Central memory CD4-positive, alpha-beta T cell (primary cell): ENCODE measurements at regions not wholly inside any gene's neighbourhood (a gene's known extent, or its start where the extent isn't known, plus 50 kb on each side); places are given as distances from the start of the nearest gene placed in this dataset.

Experiments used
- DNase-seq: peaks from one replicate; pipeline ENCODE4 v3.0.0; 2022

- no peak for DNase-seq
Measured at GRCh38 chr3:111314181-111314873, 227.7 kb upstream of the CD96 start.

DNA sequence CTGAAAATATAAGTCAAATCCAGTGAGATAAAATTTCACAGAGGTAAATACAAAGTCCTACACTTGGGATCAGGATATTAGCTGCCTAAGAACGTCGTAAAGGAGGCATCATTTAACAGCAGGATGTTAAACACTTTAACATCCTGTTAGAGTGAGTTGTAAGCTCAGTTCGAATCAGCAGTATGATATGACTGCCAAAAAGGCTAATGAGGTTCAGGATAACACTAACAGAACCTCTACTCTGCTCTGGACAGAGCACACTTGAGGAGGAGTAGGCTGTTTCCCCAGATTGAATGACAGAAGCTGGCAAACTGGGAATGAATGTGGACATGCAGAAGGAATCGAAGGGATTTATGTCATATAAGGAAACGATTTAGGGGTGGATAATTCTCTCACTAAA, 227.1 kb upstream of the CD96 start:
- no peak for DNase-seq

DNA sequence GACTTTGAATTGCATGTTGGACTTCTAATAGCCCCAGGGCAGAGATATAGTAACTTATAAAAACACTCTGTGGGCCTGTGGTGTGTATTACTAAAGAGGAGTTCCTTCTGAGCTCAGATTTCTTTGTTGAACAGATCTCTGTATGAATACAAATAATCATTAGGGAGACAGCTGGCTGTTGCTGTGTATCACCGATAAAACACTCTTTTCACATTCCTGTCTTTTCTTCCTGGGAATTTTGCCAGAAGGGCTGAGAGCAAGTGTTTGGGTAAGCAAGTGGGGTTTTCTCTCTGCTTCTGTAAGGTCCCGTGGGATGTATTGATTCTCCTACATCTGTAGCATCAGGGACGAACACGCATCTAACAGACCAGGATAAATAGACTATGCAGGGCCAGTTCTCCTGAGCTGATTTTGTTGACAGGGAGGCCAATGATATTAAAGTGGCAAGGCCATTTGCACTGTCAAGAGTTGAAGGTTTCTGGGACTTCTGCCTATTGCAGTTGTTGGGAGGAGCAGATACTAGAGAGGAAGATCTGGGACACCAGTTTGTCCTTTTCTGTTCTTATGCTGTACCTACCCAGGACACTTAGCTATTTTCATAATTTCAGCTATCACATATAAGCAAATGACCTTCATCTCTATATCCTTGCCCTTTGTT, 225.9 kb upstream of the CD96 start:
- no peak for DNase-seq

GRCh38 chr3:111318289-111318688, 223.7 kb upstream of the CD96 start:
- DNase-seq: no peak

GRCh38 chr3:111319598-111319997, 222.4 kb upstream of the CD96 start:
- no peak for DNase-seq

DNA sequence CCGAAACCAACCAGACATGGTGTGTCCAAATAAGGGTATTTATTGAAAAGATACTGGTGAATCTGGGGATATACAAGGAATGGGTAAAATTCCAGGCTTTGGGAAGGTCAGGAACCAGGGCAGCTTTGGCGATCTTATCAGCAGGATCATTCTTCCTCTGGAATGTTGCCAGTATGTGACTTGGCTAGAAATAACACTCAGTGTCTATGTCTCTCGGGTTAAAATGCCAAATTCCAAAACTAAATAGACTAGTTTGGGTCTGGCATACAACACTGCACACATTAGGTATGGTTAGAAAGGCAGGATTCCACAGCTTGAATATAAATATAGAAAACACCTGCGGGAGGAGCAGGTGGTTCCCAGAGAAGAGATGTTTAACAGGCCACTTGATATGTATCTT, 220.2 kb upstream of the CD96 start:
- no peak for DNase-seq

- no peak for DNase-seq
Measured at GRCh38 chr3:111323019-111323418, 219.0 kb upstream of the CD96 start.

DNA sequence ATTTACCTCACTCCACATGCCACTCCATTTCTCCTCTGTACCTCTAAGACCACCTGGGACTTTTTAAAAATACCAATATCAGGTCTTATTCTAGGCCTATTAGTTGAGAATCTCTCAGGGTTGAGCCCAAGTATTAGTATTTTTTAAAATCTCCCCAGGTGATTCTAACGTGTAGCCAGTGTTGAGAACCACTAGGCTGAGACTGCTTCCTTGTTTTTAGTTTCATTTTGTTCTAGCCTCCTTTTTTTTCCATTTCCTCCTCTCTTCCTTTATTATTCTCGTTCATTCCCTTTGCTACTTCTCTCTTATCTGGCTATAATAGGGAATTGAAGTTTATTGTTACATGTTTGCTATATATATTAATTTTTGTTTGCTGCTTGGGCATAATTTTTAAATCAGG, 217.8 kb upstream of the CD96 start:
- DNase-seq: peak; percentile 10

DNA sequence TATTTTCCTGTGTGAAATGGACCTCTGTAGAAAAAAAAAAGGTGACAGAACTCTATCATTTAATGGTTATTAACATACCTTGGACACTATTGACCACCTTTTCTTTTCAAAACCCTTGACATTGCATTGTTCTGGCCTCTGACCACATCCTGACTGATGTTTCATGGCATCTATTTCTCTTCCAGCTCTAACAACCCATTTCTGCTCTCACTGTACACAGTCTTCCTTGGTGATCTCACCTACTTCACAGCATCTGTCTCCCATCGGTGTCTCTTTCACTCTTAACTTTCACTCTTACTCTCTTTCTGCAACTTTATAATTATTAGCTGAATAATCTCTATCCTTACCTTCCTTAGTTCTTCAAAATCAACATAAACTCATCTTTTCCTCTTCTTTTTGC, 217.4 kb upstream of the CD96 start:
- DNase-seq: no peak

- no peak for DNase-seq
Measured at GRCh38 chr3:111325160-111325718, 216.8 kb upstream of the CD96 start.

DNA sequence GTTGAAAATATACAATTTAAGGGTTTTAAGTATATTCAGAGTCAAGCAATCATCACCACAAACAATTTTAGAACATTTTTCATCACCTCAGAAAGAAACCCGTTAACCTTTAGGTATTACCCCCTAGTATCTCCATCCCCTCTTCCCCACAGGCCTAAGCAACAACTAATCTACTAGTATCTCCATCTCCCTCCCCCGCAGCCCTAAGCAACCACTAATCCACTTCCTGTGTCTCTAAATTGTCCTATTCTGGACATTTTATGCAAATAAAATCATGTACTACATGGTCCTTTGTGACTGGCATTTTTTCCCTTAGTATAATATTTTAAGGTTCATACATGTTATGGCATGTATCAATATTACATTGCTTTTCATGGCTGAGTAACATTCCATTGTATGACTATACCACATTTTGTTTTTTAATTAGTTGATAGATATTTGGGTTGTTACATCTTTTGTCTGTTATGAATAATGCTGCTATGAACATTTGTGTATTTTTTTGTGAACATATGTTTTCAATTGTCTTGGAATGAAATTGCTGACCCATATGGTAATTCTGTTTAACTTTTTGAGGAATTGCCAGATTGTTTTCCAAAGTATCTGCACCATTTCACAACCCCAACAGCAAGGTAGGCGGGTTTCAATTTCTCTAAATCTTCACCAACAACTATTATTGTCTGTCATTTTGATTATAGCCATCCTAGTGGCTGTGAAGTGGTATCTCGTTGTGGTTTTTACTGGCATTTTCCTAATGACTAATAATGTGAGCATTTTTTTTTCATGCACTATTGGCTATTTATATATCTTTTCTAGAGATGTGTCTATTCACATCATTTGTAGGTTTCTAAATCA, 215.6 kb upstream of the CD96 start:
- no peak for DNase-seq

- no peak for DNase-seq
Measured at GRCh38 chr3:111331306-111331705, 210.7 kb upstream of the CD96 start.

GRCh38 chr3:111331912-111332311, 210.1 kb upstream of the CD96 start:
- DNase-seq: no peak

GRCh38 chr3:111332488-111333080, 209.4 kb upstream of the CD96 start:
- no peak for DNase-seq

GRCh38 chr3:111333642-111334041, 208.4 kb upstream of the CD96 start:
- no peak for DNase-seq

GRCh38 chr3:111335512-111336303, 206.3 kb upstream of the CD96 start:
- DNase-seq: no peak

- DNase-seq: no peak
Measured at GRCh38 chr3:111336511-111336910, 205.5 kb upstream of the CD96 start.

DNA sequence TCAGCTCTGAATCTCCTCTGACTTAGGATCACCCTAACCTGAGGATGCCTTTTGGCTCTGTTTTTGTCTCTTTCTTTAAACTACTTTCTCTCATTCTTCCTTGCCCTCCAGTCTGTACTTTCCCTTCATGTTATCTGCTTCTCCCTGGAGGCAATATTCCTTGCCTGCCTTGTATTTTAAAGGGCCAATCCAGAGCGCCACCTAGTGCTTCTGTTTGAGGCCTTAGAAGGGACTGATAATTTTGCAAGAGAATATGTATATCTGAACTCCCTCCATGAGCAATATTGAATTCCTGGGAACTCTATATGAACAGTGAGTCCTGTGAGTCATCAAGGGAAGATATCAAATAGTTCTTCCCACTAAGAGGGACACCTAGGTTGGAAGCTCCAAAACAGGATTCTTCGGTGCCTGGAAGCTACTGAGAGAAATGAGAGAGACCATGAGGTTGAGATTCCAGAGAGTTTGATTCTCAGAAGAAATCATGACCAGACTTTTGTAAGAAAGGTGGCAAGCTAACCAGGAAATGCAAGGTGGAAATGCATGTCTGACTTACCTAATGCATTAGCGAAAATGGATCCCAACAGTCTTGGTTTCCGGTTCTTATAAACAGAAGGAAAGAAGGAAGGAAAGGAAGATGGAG, 203.8 kb upstream of the CD96 start:
- peak; percentile 21 for DNase-seq

DNA sequence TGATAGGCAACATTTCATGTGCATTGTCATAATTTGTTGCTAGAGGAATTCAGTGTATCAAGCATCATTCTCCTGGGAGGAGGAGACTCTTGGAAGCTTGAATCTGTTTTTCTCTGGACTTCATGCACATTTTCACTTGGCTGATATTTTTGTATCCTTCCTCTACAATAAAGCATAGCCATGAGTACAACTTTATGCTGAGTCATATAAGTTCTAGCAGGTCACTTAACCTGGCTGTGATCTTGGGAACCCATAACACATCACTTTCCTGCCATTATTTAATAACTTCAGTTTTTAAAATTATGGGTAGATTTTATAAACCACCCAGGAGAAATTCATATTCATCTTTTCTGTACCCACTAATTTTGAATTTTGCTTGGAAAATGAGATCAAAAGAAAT, 203.0 kb upstream of the CD96 start:
- DNase-seq: no peak

- DNase-seq: no peak
Measured at GRCh38 chr3:111351334-111351733, 190.7 kb upstream of the CD96 start.

GRCh38 chr3:111352585-111352984, 189.4 kb upstream of the CD96 start:
- no peak for DNase-seq
